Loucy (cell line): ENCODE measurements at regions not wholly inside any gene's neighbourhood (a gene's known extent, or its start where the extent isn't known, plus 50 kb on each side); places are given as distances from the start of the nearest gene placed in this dataset.

Experiments used
- CTCF ChIP-seq: fragments of 200-600 bp; sonication (generic); conservative IDR thresholded peaks from 2 replicates; pipeline ENCODE4 v1.5.1; 2014; ENCODE audit warnings: mild to moderate bottlenecking, antibody characterized with exemption, low read length
- EZH2phosphoT487 ChIP-seq: fragments of 200-600 bp; IDR thresholded peaks from 2 replicates; pipeline ENCODE4 v1.6.1; 2018; ENCODE audit warnings: antibody characterized with exemption, mild to moderate bottlenecking, moderate library complexity, borderline replicate concordance

GRCh38 chr10:10489805-10490571, 527.7 kb upstream of the CELF2 start:
- TF ChIP-seq CTCF: no peak
- TF ChIP-seq EZH2phosphoT487: no peak
